Mammary epithelial cell (primary cell): ENCODE measurements at regions not wholly inside any gene's neighbourhood (a gene's known extent, or its start where the extent isn't known, plus 50 kb on each side); places are given as distances from the start of the nearest gene placed in this dataset.

Experiments
- CTCF ChIP-seq, 2 donors: IDR thresholded peaks in 1 of 2; conservative IDR thresholded peaks in 1 of 2; 2 replicates each; pipeline ENCODE4 v1.5.1; 2011 to 2012; ENCODE audit warnings: inconsistent platforms in 2 of 2, low read length in 2 of 2, mild to moderate bottlenecking in 2 of 2, control low read depth in 1 of 2, low read depth in 1 of 2; ENCODE audit not compliant: insufficient read depth in 1 of 2; ENCODE audit errors: extremely low read depth in 1 of 2
- EZH2 ChIP-seq: IDR thresholded peaks from 2 replicates; pipeline ENCODE4 v1.6.1; 2012; ENCODE audit warnings: low read length, inconsistent platforms, borderline replicate concordance

GRCh38 chr13:85503797-85504196, 295.4 kb downstream of the SLITRK6 start:
- TF ChIP-seq CTCF (conservative IDR thresholded peaks at IDR 0.05 in 1 of 2, IDR thresholded peaks at IDR 0.05 in 1 of 2; ENCODE audit: extremely low read depth in 1 of 2, insufficient read depth in 1 of 2, low read depth in 1 of 2, low read length in 2 of 2) (no peak), EZH2 (no peak)
